ENCODE measurements at regions not wholly inside any gene's neighbourhood (a gene's known extent, or its start where the extent isn't known, plus 50 kb on each side); places are given as distances from the start of the nearest gene placed in this dataset.

DNA sequence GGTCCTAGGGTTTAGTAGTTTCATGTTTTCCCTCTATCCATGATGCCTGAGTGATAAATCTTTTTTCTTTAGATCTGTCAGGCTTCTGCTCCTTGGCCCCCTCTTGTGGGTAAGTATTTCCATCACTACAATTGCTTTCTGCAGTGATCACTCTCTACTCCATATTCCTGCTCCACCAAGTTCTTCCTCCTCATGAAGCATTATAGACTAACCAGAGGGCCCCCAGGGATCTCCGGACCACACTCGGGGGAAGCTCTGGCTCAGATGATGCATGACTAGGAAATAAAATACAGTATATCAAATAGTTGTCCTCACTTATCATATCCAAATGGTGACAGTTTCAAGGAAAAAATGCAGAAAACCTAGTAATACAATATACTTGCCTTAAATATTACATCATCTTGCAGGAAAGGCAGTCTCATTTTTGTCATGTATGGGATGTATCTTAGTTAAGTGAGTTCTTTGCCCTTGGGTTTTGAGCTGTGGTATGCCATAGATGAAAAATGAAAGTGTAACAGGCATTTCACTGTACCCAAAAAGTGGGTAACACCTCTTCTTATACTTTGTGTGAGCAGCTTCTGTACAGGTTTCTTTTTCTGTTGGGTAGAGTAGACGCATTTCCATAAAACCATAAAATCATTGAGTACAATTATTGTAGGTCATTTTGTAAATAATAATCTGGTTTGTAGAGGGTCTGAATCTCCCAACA, 200.9 kb upstream of the EYA4 start:
- no peaks in the 10 kb centered on the region for H3K9me3 Mint-ChIP-seq
- no peak overlapping the region for H3K4me3 Mint-ChIP-seq
- H3K36me3 Mint-ChIP-seq (ENCODE audit: low read depth) = no peaks in the 10 kb centered on the region
- H3K27me3 Mint-ChIP-seq = no peaks in the 10 kb centered on the region
- H3K27ac Mint-ChIP-seq = no peak overlapping the region
- no peaks in the 10 kb centered on the region for H3K4me1 Mint-ChIP-seq (ENCODE audit: low read depth)

DNA sequence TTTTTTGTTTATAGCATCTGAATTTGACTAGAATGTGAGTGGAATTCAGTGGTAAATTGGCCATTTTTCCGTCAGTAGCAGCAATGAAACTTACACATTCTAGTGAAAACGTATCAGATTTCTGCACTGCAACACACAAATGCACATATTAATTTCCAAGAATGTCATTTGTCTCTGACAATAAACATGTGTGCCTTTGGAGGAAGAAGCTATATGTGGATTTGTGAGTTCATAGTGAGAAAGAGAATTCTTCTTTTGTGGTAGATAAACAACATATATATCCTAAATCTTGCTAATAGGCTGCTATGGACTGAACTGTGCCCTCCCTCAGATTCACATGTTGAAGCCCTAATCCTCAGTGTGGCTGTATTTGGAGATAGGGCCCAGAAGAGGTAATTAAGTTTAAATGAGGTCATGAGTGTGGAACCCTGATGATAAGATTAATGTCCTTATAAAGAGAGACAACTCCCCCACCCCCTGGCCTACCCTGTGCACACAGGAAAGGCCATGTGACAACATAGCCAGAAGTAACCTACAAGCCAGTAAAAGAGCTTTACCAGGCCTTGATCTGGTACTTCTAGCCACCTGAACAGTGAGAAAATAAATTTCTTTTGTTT, 200.2 kb upstream of the EYA4 start:
- Mint-ChIP-seq H3K27me3 (no peaks in the 10 kb centered on the region), H3K9me3 (no peaks in the 10 kb centered on the region), H3K4me3 (no peak overlapping the region), H3K4me1 (ENCODE audit: low read depth) (no peaks in the 10 kb centered on the region), H3K27ac (no peak overlapping the region), H3K36me3 (ENCODE audit: low read depth) (no peaks in the 10 kb centered on the region)

DNA sequence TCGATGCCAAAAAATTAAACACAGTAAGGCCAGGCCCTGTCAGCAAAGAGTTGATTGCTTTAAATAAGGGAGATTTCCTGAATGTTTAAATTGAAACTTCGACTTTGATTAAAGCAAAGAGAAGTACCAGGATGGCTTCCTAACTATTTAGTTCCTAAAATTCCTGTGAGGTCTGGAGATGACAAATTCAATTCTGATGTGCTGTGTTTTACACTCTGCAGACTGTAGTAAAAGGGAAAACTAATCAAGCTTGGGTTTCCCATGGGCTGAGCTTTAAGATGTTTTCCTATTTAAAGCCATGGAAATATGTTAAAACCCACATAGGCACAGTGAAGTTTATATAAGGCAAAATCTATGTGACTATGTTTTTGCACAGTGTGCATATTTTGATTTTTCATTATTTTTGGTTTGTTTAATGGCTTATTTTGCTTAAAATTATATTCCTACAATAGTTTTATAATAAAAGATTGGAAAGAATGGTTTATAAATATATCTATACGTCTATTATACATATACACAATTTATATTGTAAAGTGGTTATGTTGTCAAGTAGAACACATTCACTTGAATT, 198.5 kb upstream of the EYA4 start:
- no peaks in the 10 kb centered on the region for H3K36me3 Mint-ChIP-seq (ENCODE audit: low read depth)
- no peak overlapping the region for H3K27ac Mint-ChIP-seq
- no peaks in the 10 kb centered on the region for H3K4me1 Mint-ChIP-seq (ENCODE audit: low read depth)
- H3K27me3 Mint-ChIP-seq = no peaks in the 10 kb centered on the region
- H3K9me3 Mint-ChIP-seq = no peaks in the 10 kb centered on the region
- H3K4me3 Mint-ChIP-seq = no peak overlapping the region

DNA sequence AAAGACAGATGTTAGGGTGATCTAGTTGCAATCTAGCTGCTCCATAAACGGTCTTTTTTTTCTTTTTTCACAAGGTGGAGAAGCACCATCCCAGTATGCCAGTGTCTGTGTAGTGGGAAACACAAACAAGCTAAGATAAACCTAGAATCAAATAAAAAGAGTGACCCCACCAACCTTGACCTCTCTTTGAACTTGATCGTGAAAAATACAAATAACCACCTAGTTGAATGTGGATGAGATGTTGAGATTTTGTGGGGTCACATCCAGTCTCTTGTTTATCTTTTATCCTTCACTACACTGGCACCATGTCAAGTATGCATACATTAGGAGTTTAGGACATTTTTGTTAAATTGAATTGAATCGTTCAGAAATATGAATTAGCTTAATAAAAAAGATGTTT, 194.6 kb upstream of the EYA4 start:
- Mint-ChIP-seq H3K9me3 (no peaks in the 10 kb centered on the region), H3K4me1 (ENCODE audit: low read depth) (no peaks in the 10 kb centered on the region), H3K4me3 (no peak overlapping the region), H3K27ac (no peak overlapping the region), H3K36me3 (ENCODE audit: low read depth) (no peaks in the 10 kb centered on the region), H3K27me3 (no peaks in the 10 kb centered on the region)

- no peaks in the 10 kb centered on the region for H3K36me3 Mint-ChIP-seq (ENCODE audit: low read depth)
- no peak overlapping the region for H3K27ac Mint-ChIP-seq
- H3K4me3 Mint-ChIP-seq = no peak overlapping the region
- H3K4me1 Mint-ChIP-seq (ENCODE audit: low read depth) = no peaks in the 10 kb centered on the region
- H3K9me3 Mint-ChIP-seq = no peaks in the 10 kb centered on the region
- no peaks in the 10 kb centered on the region for H3K27me3 Mint-ChIP-seq
These were observed 194.0 kb upstream of the EYA4 start for GRCh38 chr6:133047065-133047665.

GRCh38 chr6:133047706-133048105, 193.5 kb upstream of the EYA4 start:
- no peaks in the 10 kb centered on the region for H3K9me3 Mint-ChIP-seq
- H3K36me3 Mint-ChIP-seq (ENCODE audit: low read depth) = no peaks in the 10 kb centered on the region
- H3K4me1 Mint-ChIP-seq (ENCODE audit: low read depth) = no peaks in the 10 kb centered on the region
- H3K27ac Mint-ChIP-seq = no peak overlapping the region
- H3K27me3 Mint-ChIP-seq = no peaks in the 10 kb centered on the region
- no peak overlapping the region for H3K4me3 Mint-ChIP-seq

DNA sequence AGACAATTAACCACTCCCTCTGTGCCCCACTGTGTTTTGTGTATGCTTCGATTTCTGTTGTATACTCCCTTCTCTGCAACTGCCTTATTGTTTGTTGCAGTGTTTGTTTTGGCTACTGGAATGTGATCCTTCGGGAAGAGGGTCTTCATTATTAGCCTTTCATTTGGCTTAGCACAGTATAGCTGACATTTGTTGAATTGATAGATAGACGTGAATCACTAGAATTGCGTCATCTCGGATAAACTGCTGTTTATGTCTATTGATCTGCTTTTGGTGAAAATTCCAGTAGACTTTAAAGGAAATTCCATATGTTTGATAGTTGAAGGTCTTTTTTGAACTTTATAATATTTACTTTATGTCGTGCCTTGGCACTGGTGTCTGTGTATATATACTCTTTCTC, 189.9 kb upstream of the EYA4 start:
- no peaks in the 10 kb centered on the region for H3K9me3 Mint-ChIP-seq
- H3K27me3 Mint-ChIP-seq = no peaks in the 10 kb centered on the region
- no peaks in the 10 kb centered on the region for H3K36me3 Mint-ChIP-seq (ENCODE audit: low read depth)
- no peak overlapping the region for H3K27ac Mint-ChIP-seq
- no peak overlapping the region for H3K4me3 Mint-ChIP-seq
- no peaks in the 10 kb centered on the region for H3K4me1 Mint-ChIP-seq (ENCODE audit: low read depth)

DNA sequence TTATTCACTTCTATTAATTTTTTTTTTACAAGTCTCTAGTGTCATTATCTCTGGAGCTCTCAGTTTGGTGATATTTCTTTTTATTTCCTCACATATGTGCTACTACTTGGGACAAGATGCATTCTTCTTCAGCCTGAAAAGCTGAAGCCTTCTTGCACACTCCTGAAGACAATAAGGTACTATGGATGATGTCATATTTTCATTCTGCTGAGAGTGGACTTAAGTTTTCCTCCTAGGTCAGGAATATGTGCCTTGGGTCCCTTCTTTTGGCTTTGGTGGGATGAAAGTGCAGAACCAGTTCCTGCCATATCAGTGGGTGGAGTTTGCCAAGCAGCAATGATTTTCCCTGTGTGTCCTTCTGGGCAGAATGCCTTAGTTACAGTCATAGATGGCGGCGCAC, 188.7 kb upstream of the EYA4 start:
- H3K4me3 Mint-ChIP-seq = no peak overlapping the region

GRCh38 chr6:133055441-133055966, 185.7 kb upstream of the EYA4 start:
- Mint-ChIP-seq H3K27me3 (no peaks in the 10 kb centered on the region), H3K27ac (no peak overlapping the region), H3K36me3 (ENCODE audit: low read depth) (no peaks in the 10 kb centered on the region), H3K4me1 (ENCODE audit: low read depth) (no peaks in the 10 kb centered on the region), H3K4me3 (no peak overlapping the region), H3K9me3 (no peaks in the 10 kb centered on the region)

More for the DNA sequence above, 188.7 kb upstream of the EYA4 start:
- H3K36me3 Mint-ChIP-seq (ENCODE audit: low read depth) = no peaks in the 10 kb centered on the region
- no peaks in the 10 kb centered on the region for H3K4me1 Mint-ChIP-seq (ENCODE audit: low read depth)
- no peaks in the 10 kb centered on the region for H3K9me3 Mint-ChIP-seq
- H3K27me3 Mint-ChIP-seq = no peaks in the 10 kb centered on the region
- H3K27ac Mint-ChIP-seq = no peak overlapping the region

DNA sequence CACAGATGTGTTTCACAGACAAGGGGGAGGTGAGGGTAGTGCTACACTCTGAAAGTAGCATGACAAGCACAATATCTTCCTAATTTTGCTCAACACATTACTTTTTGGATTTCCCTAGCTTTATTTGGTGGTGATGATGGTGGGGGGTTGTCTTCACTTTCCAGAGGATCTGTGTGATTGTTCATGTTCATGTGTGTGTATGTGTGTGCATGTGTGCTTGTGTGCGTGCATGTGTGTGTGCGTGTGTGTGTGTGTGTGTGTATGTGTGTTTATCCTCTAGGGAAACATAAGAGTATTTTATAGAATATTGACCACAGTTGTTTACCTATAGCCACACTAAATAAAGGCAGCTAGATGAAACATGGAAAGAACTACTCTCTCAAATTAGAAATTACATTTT, 183.8 kb upstream of the EYA4 start:
- Mint-ChIP-seq H3K9me3 (no peaks in the 10 kb centered on the region), H3K27me3 (no peaks in the 10 kb centered on the region), H3K4me1 (ENCODE audit: low read depth) (no peaks in the 10 kb centered on the region), H3K36me3 (ENCODE audit: low read depth) (no peaks in the 10 kb centered on the region), H3K27ac (no peak overlapping the region), H3K4me3 (no peak overlapping the region)

- Mint-ChIP-seq H3K27ac (no peak overlapping the region), H3K4me3 (no peak overlapping the region), H3K27me3 (no peaks in the 10 kb centered on the region), H3K9me3 (no peaks in the 10 kb centered on the region), H3K4me1 (ENCODE audit: low read depth) (no peaks in the 10 kb centered on the region), H3K36me3 (ENCODE audit: low read depth) (no peaks in the 10 kb centered on the region)
These were observed 179.1 kb upstream of the EYA4 start for GRCh38 chr6:133062077-133062476.

- Mint-ChIP-seq H3K27ac (no peak overlapping the region), H3K9me3 (no peaks in the 10 kb centered on the region), H3K27me3 (no peaks in the 10 kb centered on the region), H3K36me3 (ENCODE audit: low read depth) (no peaks in the 10 kb centered on the region), H3K4me1 (ENCODE audit: low read depth) (no peaks in the 10 kb centered on the region), H3K4me3 (no peak overlapping the region)
These were observed 178.4 kb upstream of the EYA4 start for GRCh38 chr6:133062696-133063306.

DNA sequence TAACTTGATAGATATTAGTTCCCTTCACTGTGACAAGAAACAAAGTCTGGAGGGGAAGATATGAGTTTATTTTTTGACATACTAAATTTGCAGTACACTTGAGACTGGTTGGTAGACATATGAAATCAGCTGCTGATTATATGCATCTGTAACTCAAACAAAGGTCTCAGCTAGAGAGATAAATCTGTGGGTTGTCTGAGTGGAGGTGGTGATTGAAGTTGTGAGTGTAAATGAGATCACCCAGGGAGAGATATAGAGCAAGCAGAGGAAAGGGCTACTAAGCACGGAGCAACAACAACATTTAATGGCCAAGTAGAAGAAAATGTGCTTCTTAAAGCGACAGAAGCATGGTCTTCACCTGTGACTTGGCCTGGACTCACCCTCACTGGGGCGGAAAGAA, 173.2 kb upstream of the EYA4 start:
- no peaks in the 10 kb centered on the region for H3K27me3 Mint-ChIP-seq
- no peak overlapping the region for H3K27ac Mint-ChIP-seq
- no peaks in the 10 kb centered on the region for H3K4me1 Mint-ChIP-seq (ENCODE audit: low read depth)
- H3K4me3 Mint-ChIP-seq = no peak overlapping the region
- H3K36me3 Mint-ChIP-seq (ENCODE audit: low read depth) = no peaks in the 10 kb centered on the region
- H3K9me3 Mint-ChIP-seq = no peaks in the 10 kb centered on the region

DNA sequence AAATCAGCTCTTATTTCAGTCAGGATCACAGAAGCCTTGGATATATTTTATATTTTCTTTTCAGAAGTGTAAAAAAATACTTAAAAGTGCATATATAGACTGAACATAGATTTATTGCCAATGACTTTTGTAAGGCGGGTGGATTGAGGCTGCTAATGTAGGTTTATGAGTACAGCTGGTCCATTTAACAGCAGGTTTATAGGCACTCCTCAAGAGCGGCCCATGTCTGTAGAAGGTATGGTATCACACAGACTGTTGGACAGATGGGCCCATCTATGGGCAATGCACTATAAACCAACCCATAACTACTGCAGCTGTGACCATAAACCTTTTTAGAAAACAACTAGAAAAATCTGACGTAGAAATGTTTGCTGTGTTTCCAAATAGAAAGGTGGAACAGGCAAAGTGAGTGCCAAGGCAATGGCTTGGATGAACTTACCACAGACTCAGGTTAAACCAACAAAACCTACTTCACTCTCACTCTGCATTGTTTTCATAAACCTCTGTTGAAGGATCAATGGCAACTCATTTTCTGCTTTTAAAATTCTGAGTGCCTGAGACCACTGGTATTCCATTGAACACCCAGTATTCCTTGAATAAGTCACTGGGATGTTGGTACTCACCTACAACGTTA, 170.6 kb upstream of the EYA4 start:
- Mint-ChIP-seq H3K4me3 (no peak overlapping the region), H3K27ac (no peak overlapping the region), H3K27me3 (no peaks in the 10 kb centered on the region), H3K4me1 (ENCODE audit: low read depth) (no peaks in the 10 kb centered on the region), H3K36me3 (ENCODE audit: low read depth) (no peaks in the 10 kb centered on the region), H3K9me3 (no peaks in the 10 kb centered on the region)

DNA sequence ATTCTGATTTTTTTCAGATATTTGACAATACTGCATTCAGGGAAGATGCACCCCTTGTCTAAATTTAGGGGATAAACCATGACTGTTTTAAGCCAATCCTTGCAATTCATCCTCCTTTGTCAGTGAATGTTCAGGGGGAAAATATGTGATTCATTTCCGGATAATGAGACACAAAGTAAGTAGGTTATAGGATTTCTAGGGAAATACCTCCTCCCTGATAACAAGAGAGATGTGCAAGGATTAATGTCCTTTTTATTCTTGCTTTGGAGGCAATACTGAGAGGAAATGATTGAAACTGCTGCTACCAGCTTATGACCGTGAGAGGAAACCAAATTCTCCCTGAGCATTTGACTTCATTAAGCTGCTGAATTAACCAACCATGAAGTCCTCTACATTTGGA, 161.3 kb upstream of the EYA4 start:
- H3K27ac Mint-ChIP-seq = no peak overlapping the region
- H3K27me3 Mint-ChIP-seq = no peaks in the 10 kb centered on the region
- H3K36me3 Mint-ChIP-seq (ENCODE audit: low read depth) = no peaks in the 10 kb centered on the region
- H3K9me3 Mint-ChIP-seq = no peaks in the 10 kb centered on the region
- no peak overlapping the region for H3K4me3 Mint-ChIP-seq
- H3K4me1 Mint-ChIP-seq (ENCODE audit: low read depth) = no peaks in the 10 kb centered on the region

All from stimulated activated naive CD8-positive, alpha-beta T cell treated with anti-CD3 and anti-CD28 coated beads, Interleukin-15, Interleukin-2, amounts not matched to agents 100 ng/mL and 50 ng/mL, for 24 hours (primary cell).